Ishikawa (cell line): ENCODE measurements at regions not wholly inside any gene's neighbourhood (a gene's known extent, or its start where the extent isn't known, plus 50 kb on each side); places are given as distances from the start of the nearest gene placed in this dataset.

Experiments
- EP300 ChIP-seq: IDR thresholded peaks from 2 replicates; pipeline ENCODE4 v1.6.1; 2012; ENCODE audit warnings: borderline replicate concordance
- NFIC ChIP-seq: IDR thresholded peaks from 2 replicates; pipeline ENCODE4 v1.6.1; 2012
- RAD21 ChIP-seq: IDR thresholded peaks from 2 replicates; pipeline ENCODE4 v1.6.1; 2012; ENCODE audit warnings: low read depth
- REST ChIP-seq: IDR thresholded peaks from 2 replicates; pipeline ENCODE4 v1.6.1; 2012; ENCODE audit warnings: low read depth, mild to moderate bottlenecking
- TCF12 ChIP-seq: IDR thresholded peaks from 2 replicates; pipeline ENCODE4 v1.6.1; 2012; ENCODE audit warnings: low read depth
- USF1 ChIP-seq: IDR thresholded peaks from 2 replicates; pipeline ENCODE4 v1.6.1; 2012
- YY1 ChIP-seq: IDR thresholded peaks from 2 replicates; pipeline ENCODE4 v1.6.1; 2012; ENCODE audit warnings: low read depth
- ZBTB7A ChIP-seq: IDR thresholded peaks from 2 replicates; pipeline ENCODE4 v1.6.1; 2012; ENCODE audit warnings: low read depth

- no peak for TF ChIP-seq TCF12
- no peak for TF ChIP-seq USF1
- no peak for TF ChIP-seq ZBTB7A
- no peak for TF ChIP-seq EP300
- TF ChIP-seq REST: no peak
- no peak for TF ChIP-seq NFIC
- TF ChIP-seq YY1: no peak
- no peak for TF ChIP-seq RAD21
Observed at GRCh38 chr6:26250698-26251044, 114.3 kb upstream of the BTN3A2 start.
